ENCODE measurements at regions not wholly inside any gene's neighbourhood (a gene's known extent, or its start where the extent isn't known, plus 50 kb on each side); places are given as distances from the start of the nearest gene placed in this dataset.

GRCh38 chr11:86182976-86183584, 61.5 kb upstream of the EED start:
- no peak for TF ChIP-seq EP300 (IDR thresholded peaks at IDR 0.05)
- TF ChIP-seq POLR2A (IDR thresholded peaks at IDR 0.05): no peak
- TF ChIP-seq CTCF (IDR thresholded peaks at IDR 0.05): no peak
- Histone ChIP-seq H3K4me3 (no peak overlapping the region), H3K27ac (no peak overlapping the region), H3K27me3 (no peaks in the 10 kb centered on the region), H3K36me3 (no peaks in the 10 kb centered on the region), H3K4me1 (ENCODE audit: insufficient read depth) (peaks cover 2% of the 10 kb centered on the region), H3K9me3 (no peaks in the 10 kb centered on the region)
- no peak for DNase-seq
- intact Hi-C loops (cut with DNase I): no loop called here
- 68 to 78% (median 71%) methylated on average over 8 of the region's 8 CpGs for WGBS, 3 donors

GRCh38 chr11:86181379-86181778, 63.2 kb upstream of the EED start:
- TF ChIP-seq CTCF (IDR thresholded peaks at IDR 0.05): no peak
- no peak for TF ChIP-seq POLR2A (IDR thresholded peaks at IDR 0.05)
- TF ChIP-seq EP300 (IDR thresholded peaks at IDR 0.05): no peak
- WGBS, 3 donors: 86 to 95% (median 86%) methylated on average over 4 of the region's 4 CpGs
- intact Hi-C loops (cut with DNase I): no loop called here

GRCh38 chr11:86180851-86181250, 63.7 kb upstream of the EED start:
- TF ChIP-seq POLR2A (IDR thresholded peaks at IDR 0.05) (no peak), CTCF (IDR thresholded peaks at IDR 0.05) (no peak), EP300 (IDR thresholded peaks at IDR 0.05) (no peak)
- 92 to 97% (median 93%) methylated on average over 4 of the region's 4 CpGs for WGBS, 3 donors

More at GRCh38 chr11:86181379-86181778, 63.2 kb upstream of the EED start:
- no peak overlapping the region for H3K4me3 ChIP-seq
- DNase-seq: no peak
- H3K36me3 ChIP-seq: no peaks in the 10 kb centered on the region
- H3K27me3 ChIP-seq: no peaks in the 10 kb centered on the region
- H3K27ac ChIP-seq: no peak overlapping the region
- peaks cover 2% of the 10 kb centered on the region for H3K4me1 ChIP-seq (ENCODE audit: insufficient read depth)
- H3K9me3 ChIP-seq: no peaks in the 10 kb centered on the region

GRCh38 chr11:86180423-86180822, 64.1 kb upstream of the EED start:
- no peak for DNase-seq
- Histone ChIP-seq H3K4me3 (no peak overlapping the region), H3K4me1 (ENCODE audit: insufficient read depth) (peaks cover 2% of the 10 kb centered on the region), H3K36me3 (no peaks in the 10 kb centered on the region), H3K27me3 (no peaks in the 10 kb centered on the region), H3K9me3 (no peaks in the 10 kb centered on the region), H3K27ac (no peak overlapping the region)
- TF ChIP-seq POLR2A (IDR thresholded peaks at IDR 0.05) (no peak), EP300 (IDR thresholded peaks at IDR 0.05) (no peak)
- WGBS, 3 donors: 87 to 91% (median 87%) methylated on average over 6 of the region's 6 CpGs
- intact Hi-C loops (cut with DNase I): no loop called here

More at GRCh38 chr11:86180851-86181250, 63.7 kb upstream of the EED start:
- intact Hi-C loops (cut with DNase I): no loop called here
- Histone ChIP-seq H3K27ac (no peak overlapping the region), H3K4me1 (ENCODE audit: insufficient read depth) (peaks cover 2% of the 10 kb centered on the region), H3K27me3 (no peaks in the 10 kb centered on the region), H3K9me3 (no peaks in the 10 kb centered on the region), H3K36me3 (no peaks in the 10 kb centered on the region), H3K4me3 (no peak overlapping the region)
- DNase-seq: no peak

- intact Hi-C loops (cut with DNase I): loop anchor here in 1 of 4 donors (10.0 kb wide), 1 partner anchor 115 kb away; the partner anchor contains the start of gene PICALM
- Histone ChIP-seq H3K27me3 (no peaks in the 10 kb centered on the region), H3K4me1 (ENCODE audit: insufficient read depth) (peaks cover 6% of the 10 kb centered on the region), H3K27ac (peak overlapping the region in 1 of 2 donors; percentile 16), H3K4me3 (no peak overlapping the region), H3K36me3 (no peaks in the 10 kb centered on the region), H3K9me3 (no peaks in the 10 kb centered on the region)
- TF ChIP-seq EP300 (IDR thresholded peaks at IDR 0.05) (no peak), CTCF (IDR thresholded peaks at IDR 0.05) (no peak), POLR2A (IDR thresholded peaks at IDR 0.05) (no peak)
- DNase-seq: no peak
- 51 to 68% (median 64%) methylated on average over 5 of the region's 5 CpGs for WGBS, 3 donors
Observed at GRCh38 chr11:86179646-86180064, 64.9 kb upstream of the EED start.

Data from ovary (tissue), 7 donors.